ENCODE measurements at regions not wholly inside any gene's neighbourhood (a gene's known extent, or its start where the extent isn't known, plus 50 kb on each side); places are given as distances from the start of the nearest gene placed in this dataset.

DNA sequence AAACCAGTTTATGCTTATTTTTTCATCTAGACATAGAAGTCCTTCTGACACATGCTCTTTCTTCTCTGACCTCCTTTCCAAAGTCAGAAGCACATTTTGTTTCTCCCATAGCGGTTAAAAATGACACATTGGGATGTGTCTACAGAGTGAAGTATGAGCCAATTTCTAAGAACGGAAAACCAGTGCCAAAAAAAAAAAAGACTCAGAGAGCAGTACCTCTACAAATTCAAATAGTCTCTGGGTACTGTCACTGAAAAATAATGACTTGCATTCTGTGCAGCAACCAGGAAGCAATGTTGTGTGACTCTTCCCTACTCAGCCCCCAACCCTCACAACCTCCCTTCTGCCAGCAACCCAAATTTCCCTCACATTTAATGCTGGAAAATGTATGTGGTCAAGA is 145.5 kb upstream of the PMFBP1 start:
- peak; percentile 68 for DNase-seq (ENCODE audit: low read depth)

DNA sequence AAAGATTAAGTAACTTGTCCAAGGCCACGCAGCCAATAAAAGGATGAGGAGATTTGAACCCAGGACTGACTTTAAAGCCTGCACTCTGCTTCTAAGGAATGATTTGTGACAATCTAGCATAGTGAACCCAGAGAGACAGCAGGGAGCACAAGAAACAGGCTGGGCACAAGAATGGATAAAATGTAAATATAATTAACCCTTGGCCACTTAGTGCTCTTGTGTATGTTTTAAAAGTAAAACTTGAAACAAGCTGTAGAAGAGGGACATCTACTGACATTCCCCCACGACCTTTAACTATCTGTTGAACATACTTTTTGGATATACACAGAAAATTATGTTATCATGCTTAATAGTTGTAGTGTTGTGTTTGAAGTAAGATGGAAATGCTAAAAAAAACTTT is 141.9 kb upstream of the PMFBP1 start:
- no peak for DNase-seq (ENCODE audit: low read depth)

DNA sequence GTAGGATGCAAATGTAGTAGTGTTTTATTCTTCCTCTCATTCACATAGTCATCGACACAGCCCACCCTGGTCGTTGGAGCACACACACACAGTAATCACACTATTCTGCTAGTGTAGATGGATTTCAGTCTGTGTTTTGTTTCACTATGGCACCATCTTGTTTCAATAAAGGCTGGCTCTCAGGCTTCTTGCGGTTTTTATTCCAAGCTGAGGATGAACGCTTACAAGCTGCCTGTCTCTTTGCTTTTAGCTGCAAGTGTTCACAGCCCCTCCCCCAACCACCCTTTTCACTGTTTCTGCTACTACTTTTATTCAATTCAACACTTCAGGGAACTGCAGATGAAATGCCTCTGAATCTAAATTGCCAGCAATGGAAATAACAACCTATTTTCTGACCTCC is 140.9 kb upstream of the PMFBP1 start:
- DNase-seq (ENCODE audit: low read depth), result no peak

DNA sequence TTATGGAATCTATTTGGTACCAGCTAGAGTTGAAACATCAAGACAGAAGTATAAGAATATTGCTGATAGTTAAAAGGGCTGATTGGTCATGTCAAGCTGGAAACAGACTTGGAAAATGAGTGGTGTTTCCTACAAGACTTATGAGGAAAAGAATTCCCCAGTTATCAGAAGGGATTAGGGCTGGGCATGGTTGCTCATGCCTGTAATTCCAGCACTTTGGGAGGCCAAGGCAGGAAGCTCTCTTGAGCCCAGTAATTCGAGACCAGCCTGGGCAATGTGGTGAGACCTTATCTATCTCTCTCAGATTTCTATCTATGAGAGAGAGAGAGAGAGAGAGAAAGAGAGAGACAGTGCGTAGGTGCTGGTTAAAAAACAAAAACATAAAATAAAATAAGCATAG is 139.5 kb upstream of the PMFBP1 start:
- DNase-seq (ENCODE audit: low read depth), result no peak

DNA sequence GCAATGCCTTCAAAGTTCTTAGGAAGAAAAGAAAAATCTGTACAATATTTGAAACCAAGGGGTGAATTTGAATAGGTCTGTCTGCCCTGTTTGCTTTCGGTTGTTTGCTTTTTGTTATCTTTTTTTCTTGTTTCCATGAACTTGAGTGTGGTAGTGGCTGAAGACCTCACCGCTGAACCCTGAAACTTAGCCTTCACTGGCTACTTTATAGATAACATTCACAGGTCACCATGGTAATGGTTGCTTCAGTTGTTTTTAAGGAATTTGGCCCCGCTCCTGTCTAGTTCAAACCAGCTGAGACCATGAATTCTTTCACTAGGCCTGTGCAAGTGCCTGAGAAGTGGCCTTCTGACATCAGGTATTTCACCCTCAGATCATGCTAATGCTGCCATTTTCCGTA is 137.0 kb upstream of the PMFBP1 start:
- DNase-seq (ENCODE audit: low read depth), result no peak

DNA sequence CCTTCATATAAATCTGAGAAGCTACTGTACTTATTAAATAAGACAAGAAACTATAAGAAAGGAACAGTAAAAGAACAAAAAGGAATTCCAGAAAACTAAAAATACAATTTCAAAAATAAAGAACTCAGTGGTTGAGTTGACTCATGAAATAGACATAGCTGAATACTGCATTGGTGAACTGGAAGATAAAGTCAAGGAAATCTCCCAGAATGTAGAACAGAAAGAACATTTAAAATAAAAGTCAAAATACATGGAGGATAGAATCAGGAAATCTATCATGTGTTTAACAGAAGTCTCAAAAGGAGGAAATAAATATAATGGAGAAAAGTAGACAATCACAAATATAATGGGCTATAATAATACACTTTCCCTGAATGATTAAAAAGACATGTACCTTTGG is 136.4 kb upstream of the PMFBP1 start:
- no peak for DNase-seq (ENCODE audit: low read depth)

DNA sequence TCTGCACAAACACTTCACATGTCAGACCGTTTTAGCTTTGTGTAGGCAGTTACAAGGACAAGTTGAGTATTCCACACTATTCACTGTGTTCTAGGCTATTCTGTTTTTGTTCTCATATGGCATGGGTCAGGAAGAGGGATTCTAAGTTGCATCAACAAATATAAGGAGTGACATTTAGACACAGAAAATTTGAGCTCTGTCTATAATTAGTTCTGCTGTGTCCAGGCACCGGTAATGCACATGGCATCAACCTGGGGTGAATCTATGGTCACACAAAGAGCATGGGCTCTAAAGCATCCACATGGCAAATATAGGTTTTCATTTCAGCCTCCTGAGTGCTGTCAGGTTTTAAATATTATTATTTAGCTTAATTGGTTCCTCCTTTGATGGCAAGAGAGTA is 130.4 kb upstream of the PMFBP1 start:
- DNase-seq (ENCODE audit: low read depth), result no peak

DNA sequence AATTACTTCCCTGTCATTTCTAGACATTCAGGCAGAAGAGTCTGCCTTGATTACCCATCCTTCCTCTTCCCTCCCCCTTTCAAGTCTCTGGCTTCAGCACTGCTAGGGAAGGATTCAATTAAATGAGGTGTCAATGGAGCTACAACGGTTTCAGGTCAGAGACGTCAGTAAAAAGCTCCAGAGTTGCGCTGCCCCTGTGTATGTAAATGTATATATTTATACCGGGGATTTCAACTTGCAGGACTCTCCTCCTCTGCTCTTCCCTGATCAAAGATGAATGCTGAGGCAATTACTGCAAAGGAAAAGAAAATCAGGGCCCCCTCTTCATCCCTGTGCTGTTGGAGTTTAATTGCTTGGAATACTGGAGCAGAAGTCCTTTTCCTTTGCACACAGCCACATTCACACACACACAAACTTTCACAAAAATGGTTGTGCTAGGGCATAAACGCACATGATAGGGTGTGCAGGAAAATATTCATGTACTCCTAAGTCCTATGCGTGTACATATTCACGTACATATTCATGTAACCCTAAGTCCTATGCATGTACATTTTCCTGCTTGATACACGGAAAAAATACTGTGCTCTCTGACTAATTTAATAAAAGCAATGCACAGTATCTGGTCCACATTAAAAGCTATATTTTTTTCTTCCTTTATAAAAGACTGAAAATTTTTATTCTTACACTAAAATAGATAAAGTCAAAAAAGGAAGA is 129.7 kb upstream of the PMFBP1 start:
- no peak for DNase-seq (ENCODE audit: low read depth)

DNA sequence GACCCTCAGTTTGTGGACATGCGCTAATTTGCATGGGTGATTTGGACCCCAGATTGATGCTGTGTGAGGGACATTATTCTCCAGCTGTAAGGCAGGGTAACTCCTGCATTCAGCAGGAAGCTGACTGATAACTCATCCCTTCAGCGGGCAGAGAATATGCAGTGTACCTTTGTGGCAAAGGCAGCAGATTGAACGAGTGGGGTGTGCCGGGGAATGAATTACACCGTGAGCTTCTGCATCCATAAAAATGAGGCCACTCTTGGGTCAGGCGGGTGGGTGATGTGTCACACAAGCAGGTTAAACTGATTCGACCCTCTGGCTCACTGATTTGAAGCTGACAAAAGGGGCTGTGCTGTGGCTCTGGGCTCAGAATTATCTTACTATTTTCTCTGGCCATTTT is 128.9 kb upstream of the PMFBP1 start:
- DNase-seq (ENCODE audit: low read depth), result no peak

DNA sequence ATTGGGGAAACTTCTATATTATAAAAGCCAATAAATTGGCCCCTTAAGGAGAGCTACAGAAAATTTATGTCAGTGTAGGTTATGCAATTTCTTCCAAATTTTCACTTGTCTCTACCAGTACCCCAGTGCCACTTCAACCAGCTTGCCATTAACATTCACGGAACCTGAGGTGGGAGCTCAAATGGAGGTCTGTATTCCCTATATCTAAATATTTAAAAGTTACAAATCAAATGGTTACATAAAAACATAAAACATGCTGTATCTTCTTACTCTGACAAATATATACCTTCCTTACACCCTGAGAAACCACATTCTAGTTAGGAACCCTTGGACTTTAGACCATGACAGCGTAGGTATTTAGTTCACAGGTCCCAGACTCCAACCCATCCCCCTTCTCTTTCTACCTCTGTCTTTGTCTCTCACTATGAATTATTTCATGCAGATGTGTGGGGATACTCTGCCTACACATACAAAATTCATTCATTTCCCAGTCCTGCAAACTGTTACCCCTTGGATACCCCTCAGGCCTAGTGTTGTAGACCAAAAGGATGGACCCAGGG is 127.8 kb upstream of the PMFBP1 start:
- no peak for DNase-seq (ENCODE audit: low read depth)

DNA sequence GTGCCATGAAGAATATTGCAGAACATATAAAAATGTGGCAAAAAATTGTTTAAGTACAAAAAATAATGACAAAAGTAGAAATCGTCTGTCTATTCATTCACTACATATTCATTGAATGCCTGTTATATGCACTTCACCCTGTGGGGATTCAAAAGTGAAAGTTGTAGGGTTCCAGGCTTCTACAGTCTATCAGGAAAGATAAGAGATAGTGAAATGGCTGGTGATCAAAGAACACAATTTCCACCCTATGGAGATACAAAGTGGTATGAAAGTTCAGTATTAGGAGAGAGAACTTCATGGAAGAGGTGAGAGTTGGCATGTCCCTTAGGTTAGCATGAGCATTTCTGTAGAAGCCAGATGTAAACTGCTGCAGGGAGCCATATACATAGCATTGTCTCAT is 127.0 kb upstream of the PMFBP1 start:
- no peak for DNase-seq (ENCODE audit: low read depth)

DNA sequence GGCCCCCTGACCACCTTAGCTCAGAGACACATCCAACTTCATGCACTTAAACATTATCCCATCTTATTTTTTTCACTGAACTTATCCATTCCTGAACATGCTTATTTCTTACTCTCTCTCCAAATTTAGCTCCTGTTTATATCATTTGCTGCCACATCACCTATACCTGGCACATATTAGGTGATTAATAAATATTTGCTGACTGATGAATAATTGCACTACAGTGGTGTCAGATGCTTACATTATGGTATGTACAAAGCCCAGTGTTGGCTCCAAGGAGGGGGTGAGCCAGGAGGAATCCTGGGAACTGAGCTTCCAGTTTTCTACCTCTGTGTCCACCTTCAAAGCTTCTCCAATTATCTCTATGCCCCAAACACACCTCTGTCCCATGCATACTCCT is 124.0 kb upstream of the PMFBP1 start:
- DNase-seq (ENCODE audit: low read depth), result no peak

DNA sequence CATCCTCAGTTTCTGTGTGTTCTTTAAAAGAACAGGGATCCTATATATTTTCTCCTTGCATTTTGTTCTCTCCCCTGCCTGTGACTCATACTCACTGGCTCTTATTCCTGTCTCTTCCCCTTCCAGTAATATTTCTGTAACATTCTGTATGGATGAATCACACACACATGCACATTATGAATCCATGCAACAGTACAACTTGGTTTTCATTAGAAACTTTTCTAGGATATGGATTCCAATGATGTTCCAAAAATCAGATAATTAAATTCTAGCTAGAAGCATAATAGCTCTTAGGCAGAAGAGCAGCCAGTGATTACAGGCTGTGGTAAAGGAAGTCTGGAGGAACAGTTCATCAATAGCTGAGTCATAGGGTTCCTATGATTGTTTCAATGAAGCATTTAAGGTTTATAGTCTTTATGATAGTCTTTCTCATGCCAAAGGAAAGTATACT is 119.6 kb upstream of the PMFBP1 start:
- peak; percentile 98 for DNase-seq (ENCODE audit: low read depth)

DNA sequence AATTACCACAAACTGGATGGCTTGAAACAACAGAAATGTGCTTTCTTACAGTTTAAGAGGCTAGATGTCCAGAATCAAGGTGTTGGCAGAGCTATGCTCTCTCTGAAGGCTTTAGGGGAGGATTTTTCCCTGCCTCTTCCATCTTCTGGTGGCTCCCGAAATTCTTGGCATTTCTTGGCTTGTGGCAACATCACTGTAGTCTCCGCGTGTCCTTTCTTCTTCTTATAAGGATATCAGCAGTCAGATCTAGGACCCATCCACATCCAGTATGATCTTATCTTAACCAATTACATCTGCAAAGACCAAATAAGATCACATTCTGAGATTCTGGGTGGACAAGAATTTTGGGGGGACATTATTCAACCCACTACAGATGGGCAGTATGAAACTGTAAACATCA is 119.2 kb upstream of the PMFBP1 start:
- DNase-seq (ENCODE audit: low read depth), result no peak

DNA sequence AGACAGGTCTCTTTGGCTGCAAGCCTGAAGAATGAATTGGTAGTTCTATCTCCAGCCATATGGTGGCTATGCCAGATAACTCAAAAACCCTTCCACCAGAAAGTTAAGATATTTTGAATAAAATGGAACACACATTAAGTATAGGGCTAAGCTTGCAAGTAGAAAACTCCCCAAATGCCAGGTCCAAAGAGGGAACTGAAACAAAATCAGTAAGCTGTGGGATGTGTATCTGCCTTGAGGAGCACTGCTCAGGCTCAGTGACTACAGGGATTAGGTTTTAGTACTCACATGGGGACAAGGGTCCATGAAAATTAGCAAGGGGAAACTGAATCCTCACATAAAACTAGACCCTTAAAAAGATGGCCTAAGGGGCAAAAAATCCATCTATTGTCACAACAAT is 115.7 kb upstream of the PMFBP1 start:
- no peak for DNase-seq (ENCODE audit: low read depth)

DNA sequence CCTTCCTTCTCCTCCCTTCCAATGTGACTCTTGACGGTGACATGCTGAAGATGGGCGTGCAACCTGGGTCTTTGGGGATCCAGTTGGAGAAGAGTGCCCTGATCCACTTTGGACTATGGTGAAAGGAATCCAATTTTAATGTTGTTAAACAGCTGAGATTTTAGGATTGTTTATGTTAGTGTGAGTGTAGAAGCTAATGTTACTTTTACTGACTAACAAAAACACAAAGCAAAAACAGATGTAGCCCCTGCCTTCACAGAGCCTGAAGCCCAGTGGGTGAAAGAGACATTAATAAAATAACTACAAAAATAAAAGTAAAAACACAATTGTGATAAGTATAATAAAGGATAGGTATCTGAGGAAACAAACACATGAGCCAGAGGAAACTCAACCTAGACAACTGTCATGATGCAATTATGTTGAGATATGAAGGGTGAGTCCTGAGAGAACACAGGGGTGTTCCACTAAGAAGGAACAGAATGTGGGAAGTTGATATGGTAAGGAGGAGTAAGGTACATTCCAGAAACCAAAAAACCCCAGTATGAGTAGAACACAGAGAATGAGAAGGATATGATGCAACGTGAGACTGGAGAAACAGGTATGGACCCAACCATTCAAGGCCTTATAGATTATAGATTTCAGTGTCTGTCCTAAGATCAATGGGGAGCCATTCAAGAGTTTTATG is 115.1 kb upstream of the PMFBP1 start:
- DNase-seq (ENCODE audit: low read depth), result no peak

DNA sequence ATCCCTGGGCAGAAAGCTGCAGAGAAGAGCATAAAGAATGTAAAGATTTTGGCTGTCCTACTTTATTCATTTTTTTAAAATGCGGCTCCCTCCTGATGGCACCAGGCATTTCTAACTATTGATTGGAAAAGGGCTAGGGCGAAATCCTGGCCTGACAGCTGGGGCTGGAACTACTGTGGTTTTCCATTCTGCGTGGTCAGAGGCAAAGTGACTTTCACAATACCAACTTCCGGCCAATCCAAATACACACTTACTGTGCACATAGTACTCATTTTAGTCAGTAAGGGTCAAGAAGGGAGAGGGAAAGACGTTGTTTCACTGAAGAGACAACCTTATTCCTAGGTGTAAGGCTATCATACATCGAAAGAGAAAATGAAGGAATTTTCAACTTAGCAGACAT is 113.8 kb upstream of the PMFBP1 start:
- DNase-seq (ENCODE audit: low read depth), result no peak

DNA sequence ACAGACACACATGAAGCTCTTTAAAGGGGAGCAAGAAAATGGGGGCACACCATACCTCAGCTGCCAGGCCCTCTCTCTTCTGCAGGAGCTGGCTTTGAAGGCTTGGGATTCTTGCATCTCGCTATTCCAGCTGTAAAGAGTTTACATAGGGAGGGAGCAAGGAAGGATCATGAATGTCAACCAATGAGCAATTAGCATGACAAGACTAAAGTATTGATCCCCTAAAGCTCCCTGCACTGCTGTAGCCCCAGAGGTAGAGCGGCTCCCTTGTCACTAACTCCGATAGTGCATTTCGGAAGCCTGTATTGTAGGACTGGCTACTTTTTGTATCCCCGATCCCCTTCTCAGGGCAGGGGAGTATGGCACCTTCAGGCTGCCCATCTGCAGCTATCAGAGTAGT is 113.4 kb upstream of the PMFBP1 start:
- no peak for DNase-seq (ENCODE audit: low read depth)

DNA sequence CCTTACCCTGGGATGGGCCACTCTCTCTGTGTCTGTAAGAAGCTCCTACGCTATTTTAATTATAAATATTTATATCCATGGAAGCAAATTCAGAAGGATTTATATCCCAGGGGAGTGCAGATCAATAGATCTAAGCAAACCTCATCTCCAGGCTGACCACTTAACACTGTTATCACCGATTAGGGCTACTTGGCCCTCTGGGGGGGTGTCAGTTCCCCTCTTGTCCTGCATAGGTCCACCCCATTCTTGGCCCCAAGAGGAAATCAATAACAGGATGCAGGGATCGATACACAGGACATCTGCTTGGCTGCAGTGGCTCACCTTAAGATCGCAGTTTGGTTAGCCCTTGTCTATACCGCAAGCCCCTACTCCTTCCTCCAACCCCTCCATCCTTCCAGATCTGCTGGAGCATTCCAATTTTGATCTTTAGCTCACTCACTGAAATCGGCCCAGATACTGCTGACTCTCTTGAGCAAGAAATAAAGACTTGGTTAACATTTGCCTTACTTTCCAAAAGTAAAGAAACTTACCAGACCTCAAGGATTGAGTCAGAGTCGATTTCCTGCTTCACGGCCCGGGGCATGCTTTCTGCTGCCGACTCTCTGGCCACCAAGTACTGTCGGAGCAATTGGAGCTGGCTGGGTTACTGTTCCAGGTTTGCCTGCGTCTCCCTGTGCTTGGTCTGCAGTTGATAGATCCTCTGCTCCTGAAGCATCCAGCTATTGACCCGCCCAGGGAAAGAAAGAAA is 112.3 kb upstream of the PMFBP1 start:
- DNase-seq (ENCODE audit: low read depth), result no peak

DNA sequence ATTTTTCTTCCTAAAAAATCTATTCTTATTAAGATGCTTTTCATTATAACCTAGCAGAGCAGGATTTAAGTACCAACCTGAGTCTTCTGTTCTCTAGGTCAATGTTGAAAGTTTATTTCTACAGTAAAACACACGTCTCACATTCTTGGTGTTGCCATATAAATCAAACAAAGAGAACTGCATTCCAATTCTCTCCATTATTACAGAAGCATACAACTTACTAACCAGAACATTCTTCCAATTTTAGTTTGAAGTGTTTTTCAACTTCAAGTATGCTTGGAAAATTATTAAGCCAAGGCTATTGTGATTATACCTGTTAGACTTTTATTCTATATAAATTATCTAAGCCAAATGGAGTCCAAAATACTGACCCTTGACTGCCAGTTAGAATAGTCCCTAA is 110.4 kb upstream of the PMFBP1 start:
- DNase-seq (ENCODE audit: low read depth), result no peak

DNA sequence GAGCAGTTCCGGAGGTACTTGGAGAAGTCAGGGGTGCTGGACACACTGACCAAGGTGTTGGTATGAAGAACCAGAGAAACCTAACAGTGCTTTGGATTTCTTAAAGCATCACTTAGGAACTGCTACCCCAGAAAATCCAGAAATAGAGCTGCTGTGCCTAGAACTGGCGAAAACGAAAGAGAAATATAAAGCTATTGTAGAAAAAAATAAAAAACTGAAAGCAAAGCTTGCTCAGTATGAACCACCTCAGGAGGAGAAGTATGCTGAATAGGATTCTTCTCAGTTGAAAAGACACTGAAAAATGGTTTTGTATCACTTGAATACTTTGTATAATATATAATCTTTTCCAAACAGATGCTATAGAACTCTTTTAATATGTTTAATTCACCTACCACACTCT is 106.3 kb upstream of the PMFBP1 start:
- no peak for DNase-seq (ENCODE audit: low read depth)

DNA sequence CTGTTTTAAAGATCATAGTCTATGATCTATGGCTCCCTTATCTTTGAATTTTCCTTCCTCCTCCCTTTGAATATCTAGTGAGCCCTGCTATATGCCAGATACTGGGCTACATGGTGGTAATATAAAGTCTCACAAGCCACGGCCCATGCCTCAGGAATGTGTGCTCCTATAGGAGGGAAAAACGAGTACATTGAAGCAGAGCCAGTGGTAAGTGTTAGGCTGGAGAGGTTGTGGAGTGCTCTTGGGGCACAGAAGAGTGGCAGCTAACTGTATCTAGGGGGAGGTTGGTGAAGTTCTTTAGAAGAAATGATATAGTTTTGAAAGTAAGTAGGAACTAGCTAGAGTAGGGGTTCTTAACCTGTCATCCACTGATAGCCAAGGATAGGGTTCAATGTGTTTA is 105.8 kb upstream of the PMFBP1 start:
- DNase-seq (ENCODE audit: low read depth), result no peak

DNA sequence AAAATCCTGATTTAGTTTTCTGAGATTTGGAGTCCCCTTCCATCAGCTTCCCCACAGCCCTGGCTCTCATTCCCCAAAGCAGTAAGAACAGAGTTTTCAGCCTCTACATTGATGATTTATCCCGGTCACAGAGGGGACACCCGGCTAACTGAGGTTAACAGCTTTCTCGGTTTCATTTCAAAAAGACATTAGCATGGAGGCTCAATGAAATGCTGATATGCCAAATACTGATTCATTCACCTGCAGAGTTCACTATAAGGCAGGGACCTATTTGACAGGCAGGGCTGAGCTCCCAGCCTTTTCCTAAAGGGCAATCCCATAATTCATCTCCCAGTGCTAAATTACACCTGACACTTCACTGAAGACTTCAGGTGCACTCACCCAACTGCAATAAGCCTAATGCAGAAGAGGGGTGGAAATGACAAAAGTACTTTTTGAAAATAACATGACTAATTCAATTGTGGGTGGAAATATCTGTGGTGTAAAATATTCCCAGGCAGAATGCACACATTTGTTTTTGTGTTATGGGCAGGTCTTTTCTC is 99.8 kb upstream of the PMFBP1 start:
- no peak for DNase-seq (ENCODE audit: low read depth)
